Gastrocnemius medialis (tissue), 4 donors: ENCODE measurements at regions not wholly inside any gene's neighbourhood (a gene's known extent, or its start where the extent isn't known, plus 50 kb on each side); places are given as distances from the start of the nearest gene placed in this dataset.

ENCODE experiments used
- CTCF ChIP-seq, 5 experiments: fragments of 450-650 bp in 3 of 5; fragments of 200-600 bp in 2 of 5; sonication (generic) in 2 of 5; IDR thresholded peaks in 4 of 5; conservative IDR thresholded peaks in 1 of 5; 1 replicate in 4 of 5; 2 replicates in 1 of 5; pipeline ENCODE4 v1.5.1; 2016 to 2019; ENCODE audit warnings: antibody characterized with exemption in 5 of 5, mild to moderate bottlenecking in 3 of 5, moderate library complexity in 3 of 5
- POLR2A ChIP-seq, 2 donors: fragments of 450-650 bp; IDR thresholded peaks; one replicate each; pipeline ENCODE4 v1.6.1; 2017; ENCODE audit warnings: antibody characterized with exemption in 2 of 2, mild to moderate bottlenecking in 2 of 2, moderate library complexity in 2 of 2

- TF ChIP-seq CTCF (IDR thresholded peaks at IDR 0.05 in 4 of 5, conservative IDR thresholded peaks at IDR 0.05 in 1 of 5) (no peak), POLR2A (IDR thresholded peaks at IDR 0.05) (no peak)
Observed at GRCh38 chr13:108575430-108575829, 54.0 kb upstream of the MYO16 start.
